ENCODE measurements at regions not wholly inside any gene's neighbourhood (a gene's known extent, or its start where the extent isn't known, plus 50 kb on each side); places are given as distances from the start of the nearest gene placed in this dataset.

DNA sequence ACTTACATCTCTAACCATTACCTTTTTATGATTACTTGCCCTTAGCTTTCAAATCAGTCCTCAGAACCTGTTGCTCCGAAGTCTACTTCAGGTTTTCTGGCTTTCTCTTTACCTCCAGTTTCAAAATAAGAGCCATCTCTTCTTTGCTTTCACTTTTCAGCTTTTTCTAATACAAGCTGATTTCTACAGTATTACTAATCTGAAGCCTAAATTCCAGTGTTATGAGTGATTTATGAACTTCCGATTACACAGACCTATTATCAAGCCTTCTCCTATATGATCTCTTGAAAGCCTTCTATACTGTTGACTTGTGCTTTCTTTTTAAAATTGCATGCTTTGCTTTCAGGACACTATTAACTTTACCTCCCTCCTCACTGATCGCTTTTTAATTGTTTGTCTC is 1307.8 kb upstream of the CELF2 start:
- H3F3A ChIP-seq (ENCODE audit: insufficient read depth, low read length) = no peaks in the 10 kb centered on the region
- no peaks in the 10 kb centered on the region for H3K27me3 ChIP-seq (ENCODE audit: insufficient read depth, low read length)
- TF ChIP-seq EZH2 (IDR thresholded peaks at IDR 0.05; ENCODE audit: borderline replicate concordance, low read length) (no peak), CTCF (IDR thresholded peaks at IDR 0.05; ENCODE audit: low read length) (no peak)
- no peaks in the 10 kb centered on the region for H3K36me3 ChIP-seq (ENCODE audit: insufficient read depth, low read length)
- H3K4me2 ChIP-seq (ENCODE audit: low read length) = no peak overlapping the region
- no peak overlapping the region for H2AFZ ChIP-seq (ENCODE audit: low read length)
- no peak overlapping the region for H3K9ac ChIP-seq (ENCODE audit: low read length)
- H3K79me2 ChIP-seq (ENCODE audit: insufficient read depth, low read length) = no peaks in the 10 kb centered on the region
- no peak overlapping the region for H3K4me3 ChIP-seq (ENCODE audit: low read depth, low read length, poor library complexity, severe bottlenecking)
- no peaks in the 10 kb centered on the region for H4K20me1 ChIP-seq (ENCODE audit: insufficient read depth, low read length)
- H3K9me3 ChIP-seq (ENCODE audit: low read length) = no peaks in the 10 kb centered on the region
- no peaks in the 10 kb centered on the region for H3K9me2 ChIP-seq (ENCODE audit: low read depth, low read length)
- no peaks in the 10 kb centered on the region for H3K4me1 ChIP-seq (ENCODE audit: insufficient read depth, low read length, severe bottlenecking)
- H3K27ac ChIP-seq (ENCODE audit: low read depth, low read length, poor library complexity, severe bottlenecking) = no peak overlapping the region

DNA sequence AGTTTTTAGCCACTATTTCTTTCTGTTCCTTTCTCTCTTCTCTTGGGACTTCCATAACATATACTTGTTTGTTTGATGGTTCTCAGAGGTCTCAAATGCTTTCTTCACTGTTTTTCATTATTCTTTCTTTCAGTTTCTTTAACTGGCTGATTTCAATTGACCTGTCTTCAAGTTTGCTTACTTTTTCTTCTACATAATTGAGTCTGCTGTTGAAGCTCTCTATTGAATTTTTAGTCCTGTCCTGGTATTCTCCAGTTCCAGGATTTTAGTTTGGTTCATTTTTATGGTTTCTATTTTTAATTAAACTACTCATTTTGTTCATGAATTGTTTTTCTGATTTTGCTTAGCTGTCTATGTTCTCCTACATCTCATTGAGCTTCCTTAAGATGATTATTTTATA is 1305.3 kb upstream of the CELF2 start:
- Histone ChIP-seq H3K36me3 (ENCODE audit: insufficient read depth, low read length) (no peaks in the 10 kb centered on the region), H4K20me1 (ENCODE audit: insufficient read depth, low read length) (no peaks in the 10 kb centered on the region), H3K79me2 (ENCODE audit: insufficient read depth, low read length) (no peaks in the 10 kb centered on the region), H3F3A (ENCODE audit: insufficient read depth, low read length) (no peaks in the 10 kb centered on the region), H3K9me3 (ENCODE audit: low read length) (no peaks in the 10 kb centered on the region), H3K4me2 (ENCODE audit: low read length) (no peak overlapping the region), H3K27ac (ENCODE audit: low read depth, low read length, poor library complexity, severe bottlenecking) (no peak overlapping the region), H2AFZ (ENCODE audit: low read length) (no peak overlapping the region), H3K4me3 (ENCODE audit: low read depth, low read length, poor library complexity, severe bottlenecking) (no peak overlapping the region), H3K4me1 (ENCODE audit: insufficient read depth, low read length, severe bottlenecking) (no peaks in the 10 kb centered on the region), H3K27me3 (ENCODE audit: insufficient read depth, low read length) (no peaks in the 10 kb centered on the region), H3K9ac (ENCODE audit: low read length) (no peak overlapping the region), H3K9me2 (ENCODE audit: low read depth, low read length) (no peaks in the 10 kb centered on the region)
- TF ChIP-seq CTCF (IDR thresholded peaks at IDR 0.05; ENCODE audit: low read length) = no peak
- no peak for TF ChIP-seq EZH2 (IDR thresholded peaks at IDR 0.05; ENCODE audit: borderline replicate concordance, low read length)

GRCh38 chr10:9719246-9719645 is 1298.4 kb upstream of the CELF2 start:
- Histone ChIP-seq H3F3A (ENCODE audit: insufficient read depth, low read length) (no peaks in the 10 kb centered on the region), H3K4me1 (ENCODE audit: insufficient read depth, low read length, severe bottlenecking) (no peaks in the 10 kb centered on the region), H4K20me1 (ENCODE audit: insufficient read depth, low read length) (no peaks in the 10 kb centered on the region), H3K27me3 (ENCODE audit: insufficient read depth, low read length) (no peaks in the 10 kb centered on the region), H3K27ac (ENCODE audit: low read depth, low read length, poor library complexity, severe bottlenecking) (no peak overlapping the region), H3K79me2 (ENCODE audit: insufficient read depth, low read length) (no peaks in the 10 kb centered on the region), H3K36me3 (ENCODE audit: insufficient read depth, low read length) (no peaks in the 10 kb centered on the region), H3K4me3 (ENCODE audit: low read depth, low read length, poor library complexity, severe bottlenecking) (no peak overlapping the region), H2AFZ (ENCODE audit: low read length) (no peak overlapping the region), H3K9ac (ENCODE audit: low read length) (no peak overlapping the region), H3K4me2 (ENCODE audit: low read length) (no peak overlapping the region), H3K9me3 (ENCODE audit: low read length) (no peaks in the 10 kb centered on the region), H3K9me2 (ENCODE audit: low read depth, low read length) (no peaks in the 10 kb centered on the region)
- TF ChIP-seq EZH2 (IDR thresholded peaks at IDR 0.05; ENCODE audit: borderline replicate concordance, low read length) = no peak
- no peak for TF ChIP-seq CTCF (IDR thresholded peaks at IDR 0.05; ENCODE audit: low read length)
